MM.1S (cell line): ENCODE measurements at regions not wholly inside any gene's neighbourhood (a gene's known extent, or its start where the extent isn't known, plus 50 kb on each side); places are given as distances from the start of the nearest gene placed in this dataset.

Experiments used
- EZH2 ChIP-seq: fragments of 300-600 bp; sonication (generic); optimal IDR thresholded peaks from 2 replicates; pipeline ENCODE3; 2017; ENCODE audit warnings: low read depth, mild to moderate bottlenecking, antibody characterized with exemption, low read length, mixed read lengths
- TF ChIP-seq, protein P1 (sequence below): fragments of 300-600 bp; sonication (generic); IDR thresholded peaks from 2 replicates; pipeline ENCODE4 v1.5.1; 2016; ENCODE audit warnings: antibody characterized with exemption, low read length, mixed read lengths

DNA sequence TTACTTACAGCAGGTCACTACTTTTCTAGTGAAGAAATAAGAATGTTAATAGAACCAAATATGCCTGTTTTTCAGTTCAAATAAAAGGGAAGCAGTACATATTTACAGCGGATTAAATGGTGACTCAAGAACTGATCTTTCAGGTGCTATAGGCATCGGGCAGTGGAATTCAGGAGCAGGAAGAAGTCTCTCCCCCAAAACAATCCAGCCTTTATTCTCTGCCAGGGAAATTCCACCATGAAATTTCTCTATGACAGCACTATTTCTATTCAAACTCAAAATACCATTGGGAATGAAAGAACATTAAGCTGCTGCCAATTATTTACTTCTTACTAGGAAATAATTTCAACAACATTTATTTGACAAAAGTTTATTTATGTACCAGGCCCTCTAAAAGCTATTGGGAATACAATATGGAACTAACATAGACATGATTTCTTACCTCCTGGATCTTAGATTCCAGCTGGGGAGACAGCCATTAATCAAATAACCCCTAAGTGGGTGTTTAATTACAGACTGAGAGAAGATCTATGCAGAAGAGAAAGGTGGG, 60.3 kb upstream of the KRR1 start:
- TF ChIP-seq, protein P1, sequence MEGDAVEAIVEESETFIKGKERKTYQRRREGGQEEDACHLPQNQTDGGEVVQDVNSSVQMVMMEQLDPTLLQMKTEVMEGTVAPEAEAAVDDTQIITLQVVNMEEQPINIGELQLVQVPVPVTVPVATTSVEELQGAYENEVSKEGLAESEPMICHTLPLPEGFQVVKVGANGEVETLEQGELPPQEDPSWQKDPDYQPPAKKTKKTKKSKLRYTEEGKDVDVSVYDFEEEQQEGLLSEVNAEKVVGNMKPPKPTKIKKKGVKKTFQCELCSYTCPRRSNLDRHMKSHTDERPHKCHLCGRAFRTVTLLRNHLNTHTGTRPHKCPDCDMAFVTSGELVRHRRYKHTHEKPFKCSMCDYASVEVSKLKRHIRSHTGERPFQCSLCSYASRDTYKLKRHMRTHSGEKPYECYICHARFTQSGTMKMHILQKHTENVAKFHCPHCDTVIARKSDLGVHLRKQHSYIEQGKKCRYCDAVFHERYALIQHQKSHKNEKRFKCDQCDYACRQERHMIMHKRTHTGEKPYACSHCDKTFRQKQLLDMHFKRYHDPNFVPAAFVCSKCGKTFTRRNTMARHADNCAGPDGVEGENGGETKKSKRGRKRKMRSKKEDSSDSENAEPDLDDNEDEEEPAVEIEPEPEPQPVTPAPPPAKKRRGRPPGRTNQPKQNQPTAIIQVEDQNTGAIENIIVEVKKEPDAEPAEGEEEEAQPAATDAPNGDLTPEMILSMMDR: no peak
- TF ChIP-seq EZH2: no peak
